A673 (cell line): ENCODE measurements at regions not wholly inside any gene's neighbourhood (a gene's known extent, or its start where the extent isn't known, plus 50 kb on each side); places are given as distances from the start of the nearest gene placed in this dataset.

ENCODE experiments used
- BruUV-seq: library from RNA; stranded (reverse); fragments of 400-500 nt; replicated peaks from 2 replicates; lab custom pipeline; 2021; lab: Mats Ljungman, UMichigan
- CTCF ChIA-PET: fragments of 300-600 bp; sonication (Branson Sonifier 250); formaldehyde crosslinking; loops from one replicate; lab custom pipeline; 2022; ENCODE audit warnings: antibody characterized with exemption; lab: Charles Lee
- POLR2A ChIA-PET: fragments of 300-600 bp; sonication (Branson Sonifier 250); formaldehyde crosslinking; loops from one replicate; lab custom pipeline; 2022; ENCODE audit warnings: antibody characterized with exemption; ENCODE audit not compliant: low non-redundant PET; lab: Charles Lee
- DNase-seq: peaks from one replicate; pipeline ENCODE4 v3.0.0-alpha.2; 2015; ENCODE audit warnings: low spot score
- H3K27ac ChIP-seq: fragments of 200-600 bp; sonication (generic); 2 replicates; pipeline ENCODE4 v1.5.1; 2016; ENCODE audit warnings: mixed run types, low read depth, mild to moderate bottlenecking, mixed read lengths, antibody characterized with exemption, low read length; ENCODE audit not compliant: poor library complexity, severe bottlenecking
- H3K27me3 ChIP-seq: fragments of 200-600 bp; sonication (generic); replicated peaks from 2 replicates; pipeline ENCODE4 v1.6.1; 2017; ENCODE audit warnings: mixed run types, low read depth, mild to moderate bottlenecking, mixed read lengths, antibody characterized with exemption, low read length; ENCODE audit not compliant: insufficient read depth, poor library complexity
- H3K36me3 ChIP-seq: fragments of 200-600 bp; sonication (generic); 2 replicates; pipeline ENCODE4 v1.6.1; 2016; ENCODE audit warnings: mixed run types, mild to moderate bottlenecking, mixed read lengths, antibody characterized with exemption, low read length; ENCODE audit not compliant: insufficient read depth, poor library complexity, severe bottlenecking
- H3K4me1 ChIP-seq: fragments of 200-600 bp; sonication (generic); 2 replicates; pipeline ENCODE4 v1.6.1; 2017; ENCODE audit warnings: mixed run types, mild to moderate bottlenecking, mixed read lengths, antibody characterized with exemption, low read length; ENCODE audit not compliant: insufficient read depth, poor library complexity, severe bottlenecking
- H3K4me3 ChIP-seq: fragments of 200-600 bp; sonication (generic); 2 replicates; pipeline ENCODE4 v1.5.1; 2016; ENCODE audit warnings: low read depth, mixed run types, mild to moderate bottlenecking, mixed read lengths, low read length; ENCODE audit not compliant: poor library complexity, severe bottlenecking
- H3K9me3 ChIP-seq: fragments of 200-600 bp; sonication (generic); 2 replicates; pipeline ENCODE4 v1.6.1; 2016; ENCODE audit warnings: mixed run types, low read depth, mild to moderate bottlenecking, mixed read lengths, antibody characterized with exemption, low read length; ENCODE audit not compliant: poor library complexity, severe bottlenecking
- EZH2 ChIP-seq: fragments of 200-600 bp; sonication (generic); IDR thresholded peaks from 2 replicates; pipeline ENCODE4 v1.6.1; 2017; ENCODE audit warnings: borderline replicate concordance, low read depth, mild to moderate bottlenecking, mixed read lengths, antibody characterized with exemption, low read length; ENCODE audit not compliant: poor library complexity, severe bottlenecking
- intact Hi-C: fragments of 100-400 bp; cut with micrococcal nuclease; formaldehyde crosslinking; loops from one replicate; pipeline ENCODE4 v1.10.0; 2022; ENCODE audit not compliant: unreplicated experiment
- TF ChIP-seq, protein P1 (sequence below): fragments of 300-800, 200-600 bp; sonication (generic); conservative IDR thresholded peaks from 2 replicates; pipeline ENCODE4 v1.5.1; 2017; ENCODE audit warnings: low read depth, mild to moderate bottlenecking, antibody characterized with exemption, low read length, moderate library complexity, mixed read lengths

DNA sequence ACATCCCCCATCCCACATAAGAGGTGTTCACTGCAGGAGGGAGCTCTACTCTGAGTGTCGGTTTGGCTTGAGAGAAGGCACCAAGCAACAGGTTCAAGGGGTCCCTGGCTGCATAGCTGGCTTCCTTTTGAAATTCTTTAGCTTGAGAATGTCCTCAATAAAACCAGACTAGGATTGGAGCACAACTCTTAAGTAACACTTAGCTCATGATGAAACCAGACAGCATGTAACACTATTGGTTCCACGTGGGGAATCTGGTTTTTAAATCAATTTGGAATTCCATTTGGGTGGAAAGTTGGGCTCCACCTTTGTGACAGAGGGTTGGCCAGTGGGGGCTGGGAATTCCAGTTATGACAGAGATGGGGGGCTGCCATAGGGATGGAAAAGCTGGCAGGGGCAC lies 281.2 kb downstream of the TLE3 start:
- DNase-seq = no peak
- intact Hi-C loops = no loop called here
- ChIA-PET POLR2A (no interaction called here), CTCF (no interaction called here)
- H3K4me3 ChIP-seq = no peak overlapping the region
- no peak for TF ChIP-seq EZH2
- TF ChIP-seq, protein P1, sequence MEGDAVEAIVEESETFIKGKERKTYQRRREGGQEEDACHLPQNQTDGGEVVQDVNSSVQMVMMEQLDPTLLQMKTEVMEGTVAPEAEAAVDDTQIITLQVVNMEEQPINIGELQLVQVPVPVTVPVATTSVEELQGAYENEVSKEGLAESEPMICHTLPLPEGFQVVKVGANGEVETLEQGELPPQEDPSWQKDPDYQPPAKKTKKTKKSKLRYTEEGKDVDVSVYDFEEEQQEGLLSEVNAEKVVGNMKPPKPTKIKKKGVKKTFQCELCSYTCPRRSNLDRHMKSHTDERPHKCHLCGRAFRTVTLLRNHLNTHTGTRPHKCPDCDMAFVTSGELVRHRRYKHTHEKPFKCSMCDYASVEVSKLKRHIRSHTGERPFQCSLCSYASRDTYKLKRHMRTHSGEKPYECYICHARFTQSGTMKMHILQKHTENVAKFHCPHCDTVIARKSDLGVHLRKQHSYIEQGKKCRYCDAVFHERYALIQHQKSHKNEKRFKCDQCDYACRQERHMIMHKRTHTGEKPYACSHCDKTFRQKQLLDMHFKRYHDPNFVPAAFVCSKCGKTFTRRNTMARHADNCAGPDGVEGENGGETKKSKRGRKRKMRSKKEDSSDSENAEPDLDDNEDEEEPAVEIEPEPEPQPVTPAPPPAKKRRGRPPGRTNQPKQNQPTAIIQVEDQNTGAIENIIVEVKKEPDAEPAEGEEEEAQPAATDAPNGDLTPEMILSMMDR = no peak
- H3K27me3 ChIP-seq = peaks cover 6% of the 10 kb centered on the region
- no TSS peak for BruUV-seq
- H3K27ac ChIP-seq = no peak overlapping the region
- peaks cover 10% of the 10 kb centered on the region for H3K4me1 ChIP-seq
- H3K36me3 ChIP-seq = no peaks in the 10 kb centered on the region
- H3K9me3 ChIP-seq = no peaks in the 10 kb centered on the region

DNA sequence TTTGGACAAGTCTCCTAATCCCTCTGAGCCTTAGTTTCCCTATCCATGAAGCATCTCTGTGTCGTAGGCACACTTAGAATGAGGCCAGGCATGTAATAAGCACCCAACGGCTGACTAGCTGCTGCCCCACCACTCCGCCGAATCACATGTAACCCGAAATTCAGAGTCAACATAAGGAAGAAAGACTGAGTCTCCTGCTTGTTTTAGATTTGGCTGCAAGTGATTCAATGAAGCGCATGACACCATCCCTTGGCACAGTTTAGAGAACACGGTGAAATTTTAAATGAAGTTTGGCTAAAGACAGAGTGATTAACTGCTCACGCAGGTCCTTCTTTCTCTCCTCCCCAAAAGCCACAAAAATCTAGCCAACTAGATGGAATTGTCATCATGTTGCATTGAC lies 279.2 kb downstream of the TLE3 start:
- ChIA-PET CTCF (no interaction called here), POLR2A (no interaction called here)
- peaks cover 6% of the 10 kb centered on the region for H3K27me3 ChIP-seq
- no peak for DNase-seq
- TF ChIP-seq, protein P1 = no peak
- TF ChIP-seq EZH2 = no peak
- no peaks in the 10 kb centered on the region for H3K36me3 ChIP-seq
- H3K4me3 ChIP-seq = no peak overlapping the region
- H3K9me3 ChIP-seq = no peaks in the 10 kb centered on the region
- no TSS peak for BruUV-seq
- peaks cover 10% of the 10 kb centered on the region for H3K4me1 ChIP-seq
- intact Hi-C loops = no loop called here
- no peak overlapping the region for H3K27ac ChIP-seq

DNA sequence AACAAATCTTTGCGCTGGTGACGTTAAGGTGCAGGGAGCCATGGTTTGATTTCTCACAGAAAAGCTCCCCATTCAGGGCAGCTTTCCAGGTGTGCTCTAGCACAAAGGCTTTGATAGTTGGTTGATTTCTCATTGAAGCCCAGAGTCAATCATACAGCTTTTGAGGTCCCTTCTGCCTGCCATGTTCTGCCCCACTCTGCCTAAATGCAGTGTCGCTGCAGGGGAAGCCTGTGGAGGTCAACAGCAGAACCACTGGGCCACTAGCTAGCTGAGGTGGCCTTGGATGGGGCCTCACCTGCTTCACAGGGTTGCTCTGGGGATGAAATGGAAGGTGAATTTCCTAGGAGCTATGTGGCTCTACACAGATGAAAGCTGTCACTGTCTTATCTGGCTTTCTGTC lies 278.3 kb downstream of the TLE3 start:
- CTCF ChIA-PET = no interaction called here

More for the DNA sequence above, 278.3 kb downstream of the TLE3 start:
- no peaks in the 10 kb centered on the region for H3K36me3 ChIP-seq
- no peak overlapping the region for H3K4me3 ChIP-seq
- BruUV-seq = no TSS peak
- peaks cover 11% of the 10 kb centered on the region for H3K4me1 ChIP-seq
- no peak for TF ChIP-seq EZH2
- TF ChIP-seq, protein P1 = no peak
- no peak overlapping the region for H3K27ac ChIP-seq
- H3K27me3 ChIP-seq = peaks cover 6% of the 10 kb centered on the region
- intact Hi-C loops = no loop called here
- POLR2A ChIA-PET = no interaction called here
- DNase-seq = no peak
- H3K9me3 ChIP-seq = no peaks in the 10 kb centered on the region
